Umbilical cord (tissue), 1 donor: ENCODE measurements at regions not wholly inside any gene's neighbourhood (a gene's known extent, or its start where the extent isn't known, plus 50 kb on each side); places are given as distances from the start of the nearest gene placed in this dataset.
"Not testable (repeated sequence)": the region's sequence is repeated elsewhere in the genome, so short reads cannot be mapped to it uniquely, and the experiment has no call there.

Source experiments
- DNase-seq: peaks from one replicate; pipeline ENCODE4 v3.0.0-alpha.2; 2015; ENCODE audit warnings: low spot score

DNA sequence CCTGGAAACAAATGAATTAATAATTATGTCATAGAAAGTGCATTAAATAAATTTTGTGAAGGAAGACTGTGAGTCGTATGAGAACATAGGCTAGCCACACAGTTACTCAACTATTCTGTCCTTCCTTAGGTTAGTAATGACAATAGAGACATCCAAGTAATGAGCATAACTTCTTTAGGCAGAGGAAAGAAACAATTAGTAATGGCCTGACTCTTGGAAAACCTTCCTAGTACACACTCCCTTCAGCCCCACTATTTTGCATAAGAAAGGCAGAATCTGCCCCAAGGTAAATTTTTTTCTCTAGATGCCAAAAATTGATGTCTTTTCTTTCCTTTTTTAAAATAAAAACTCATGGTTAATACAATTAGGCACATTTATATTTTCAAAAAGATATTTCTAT, 1619.0 kb upstream of the WWC1 start:
- no peak for DNase-seq

DNA sequence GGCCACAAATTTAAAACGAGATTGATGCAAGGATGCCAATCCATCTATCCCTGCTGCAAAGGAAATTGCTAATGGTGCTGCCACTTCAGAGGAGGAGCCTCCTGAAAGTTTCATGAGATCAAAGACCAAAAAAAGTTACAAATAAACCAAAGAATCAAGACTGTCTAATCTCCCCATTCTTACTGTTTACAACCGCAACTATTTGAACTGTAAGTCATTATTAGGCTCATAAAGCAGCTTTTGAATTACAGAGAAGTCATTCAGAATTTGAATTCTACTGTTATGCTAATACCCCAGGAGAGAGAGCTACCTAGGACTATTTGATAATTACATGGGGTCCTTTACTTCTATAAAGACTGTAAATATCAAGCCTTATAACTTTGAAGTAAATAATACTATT, 1613.6 kb upstream of the WWC1 start:
- DNase-seq = no peak

DNA sequence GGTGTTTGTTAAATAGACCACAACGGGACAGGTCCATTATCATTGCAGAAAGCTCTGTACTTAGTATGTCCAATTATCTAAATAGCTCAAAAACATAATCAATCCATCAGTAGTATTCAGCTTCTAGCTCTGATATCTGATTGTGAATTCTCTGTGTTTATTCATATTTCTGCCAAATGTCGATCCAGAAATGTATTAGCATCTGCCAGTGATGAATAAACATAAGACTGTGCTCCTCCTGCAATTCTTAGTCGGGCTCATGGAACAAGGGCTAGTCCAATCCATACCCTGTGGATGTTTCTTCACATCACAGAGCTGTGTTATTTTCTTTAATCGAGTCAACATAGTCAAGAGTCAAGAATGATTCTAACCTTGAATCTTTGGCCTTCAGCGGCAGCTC, 1612.1 kb upstream of the WWC1 start:
- DNase-seq = no peak

DNA sequence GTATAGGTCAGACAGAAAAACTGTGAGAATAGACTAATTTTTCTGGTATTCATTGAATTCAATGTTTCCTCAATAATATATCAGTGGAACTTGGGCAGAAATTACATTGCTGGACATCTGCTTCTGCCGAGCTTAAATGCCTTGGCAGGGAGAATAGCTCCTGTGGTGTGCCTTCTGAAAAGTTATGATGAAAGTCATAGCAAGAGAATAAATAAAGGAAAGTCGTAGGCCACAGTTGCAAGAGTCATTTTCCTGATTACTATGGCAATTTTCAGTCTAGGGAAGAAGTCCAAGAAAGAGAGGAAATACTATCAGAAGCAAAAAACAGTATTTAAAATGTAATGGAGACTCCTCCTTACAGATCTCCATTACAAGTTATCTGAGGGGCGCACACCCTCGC, 1596.1 kb upstream of the WWC1 start:
- peak; percentile 37 for DNase-seq

DNA sequence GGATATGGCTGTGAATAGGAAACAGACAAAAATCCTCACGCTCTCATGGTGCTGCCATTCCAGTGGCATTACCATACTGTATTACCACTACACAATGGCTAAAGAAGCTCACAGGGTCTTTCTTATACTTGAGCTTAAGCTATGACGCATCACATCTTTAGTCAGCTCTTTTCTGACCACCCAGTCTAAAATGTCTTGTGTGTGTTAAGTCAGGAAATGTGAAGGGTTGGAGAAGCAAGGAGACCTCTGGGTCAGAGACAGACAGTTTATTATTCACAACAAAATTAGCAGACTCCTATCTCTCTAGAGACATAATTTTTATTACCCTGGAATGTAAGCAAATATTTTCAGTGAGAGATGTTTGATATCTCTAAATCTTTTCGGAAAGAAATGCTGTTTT, 1583.2 kb upstream of the WWC1 start:
- DNase-seq = peak; percentile 58

DNA sequence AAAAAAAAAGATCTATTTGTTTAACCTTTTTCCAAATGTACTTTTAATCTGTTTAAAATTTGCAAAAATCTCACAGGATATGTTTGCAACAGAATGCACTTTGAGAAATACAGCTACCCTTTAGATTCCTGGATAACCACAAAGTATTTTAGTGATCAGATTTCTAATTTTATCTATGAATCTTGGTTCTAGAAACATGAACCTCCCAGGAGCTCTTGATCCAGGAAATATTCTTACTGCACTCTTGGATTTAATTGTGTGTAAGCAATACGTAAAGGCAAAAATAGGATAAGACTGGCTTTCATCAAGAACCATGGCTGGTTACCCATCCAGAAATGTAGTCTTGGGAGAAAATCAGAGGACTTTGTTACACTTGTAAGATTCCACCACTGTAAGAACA, 1581.8 kb upstream of the WWC1 start:
- DNase-seq = peak; percentile 78

DNA sequence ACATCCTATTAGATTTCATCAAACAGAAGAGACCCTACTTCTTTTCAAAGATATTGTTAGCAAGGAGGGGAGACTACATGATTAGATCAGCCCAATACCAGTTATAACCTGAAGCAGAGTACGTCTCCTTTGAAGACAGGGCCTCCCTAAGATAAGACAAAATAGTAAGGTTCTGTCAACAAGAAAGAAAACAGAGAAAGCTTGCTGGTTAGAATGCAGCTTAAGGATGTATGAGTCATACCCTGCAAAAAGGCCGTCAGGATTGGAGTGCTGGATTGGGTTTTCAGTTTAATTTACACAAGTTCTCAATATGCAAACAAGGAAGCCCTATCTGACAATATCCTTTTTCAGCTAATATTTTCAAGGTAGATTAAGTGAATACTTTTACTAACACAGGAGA, 1581.2 kb upstream of the WWC1 start:
- DNase-seq = peak; percentile 86

DNA sequence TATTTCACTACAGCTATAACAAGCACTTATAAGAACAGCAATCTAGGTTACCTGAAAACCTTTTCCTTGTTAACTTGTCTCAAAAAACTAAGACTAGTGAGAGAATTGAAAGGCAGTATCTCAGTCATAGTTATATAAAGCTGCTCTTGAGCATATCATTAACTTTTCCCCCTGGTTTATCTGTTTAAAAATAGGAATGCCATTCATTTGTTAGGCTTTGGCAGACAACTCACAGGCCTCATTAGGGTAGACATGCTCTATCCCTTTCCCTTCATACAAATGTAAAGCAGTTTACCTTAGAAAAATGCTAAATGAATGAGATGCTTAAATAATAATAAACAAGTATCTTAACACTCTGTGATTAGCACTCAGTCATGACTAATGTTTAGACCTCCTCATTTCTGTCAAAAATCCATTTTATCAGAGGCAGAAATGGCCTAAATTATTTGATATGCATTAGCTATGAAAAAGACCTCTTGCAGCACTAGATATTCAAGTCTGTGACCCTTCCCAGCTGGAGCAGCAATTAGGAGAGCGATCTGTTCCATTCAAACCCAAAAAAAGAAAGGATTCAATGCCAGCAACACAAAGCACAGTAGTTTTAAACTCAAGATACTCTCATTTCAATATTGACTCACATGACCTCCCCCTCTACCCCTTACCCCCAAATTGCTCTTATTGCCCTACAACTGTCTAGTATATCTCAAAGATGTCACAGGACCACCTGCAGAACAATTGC, 1578.8 kb upstream of the WWC1 start:
- DNase-seq = peak; percentile 26

DNA sequence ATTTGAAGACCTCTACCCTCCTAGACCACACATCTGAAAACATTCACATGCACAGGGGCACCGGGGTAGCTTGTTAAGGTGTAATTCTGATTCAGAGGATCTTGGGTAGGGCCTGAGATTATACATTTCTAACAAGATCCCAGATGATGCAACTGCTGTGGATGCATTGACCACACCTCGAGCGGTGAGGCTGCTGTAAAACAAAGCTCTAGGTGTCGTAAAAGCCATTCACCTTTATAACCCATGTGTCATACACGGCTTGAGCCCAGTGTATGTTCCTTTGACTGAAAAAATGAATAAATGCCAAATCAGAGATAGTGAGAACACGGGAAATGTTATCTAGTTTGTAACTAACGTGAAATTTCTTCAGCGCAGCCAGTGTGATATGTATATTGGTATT, 1578.2 kb upstream of the WWC1 start:
- DNase-seq = no peak

DNA sequence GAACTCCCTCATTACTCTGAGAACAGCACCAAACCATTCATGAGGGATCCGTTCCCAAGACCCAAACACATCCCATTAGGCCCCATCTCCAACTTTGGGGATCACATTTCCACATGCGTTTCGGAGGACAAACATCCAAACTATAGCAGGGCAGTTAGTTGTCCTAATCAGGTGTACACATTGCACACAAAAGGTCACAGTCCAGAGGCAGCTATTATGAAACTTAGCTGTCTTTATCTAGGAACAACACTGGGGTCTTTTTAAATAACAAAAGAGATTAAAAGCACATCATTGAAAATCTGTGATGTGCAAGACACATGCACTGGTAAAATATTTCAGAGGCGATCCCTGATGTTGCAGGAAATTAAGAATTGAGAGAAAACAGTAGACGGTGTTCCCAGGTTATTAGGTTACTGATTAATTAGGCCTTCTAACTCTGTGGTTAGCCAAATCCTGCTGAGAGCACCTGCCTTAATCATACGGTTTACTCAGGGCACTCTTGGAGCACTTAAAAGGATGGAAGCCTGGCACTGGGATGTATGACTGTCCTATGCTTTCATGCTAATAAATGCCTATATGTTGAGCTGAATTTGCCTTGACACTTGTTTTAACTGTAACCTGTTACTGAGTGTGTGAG, 1574.5 kb upstream of the WWC1 start:
- DNase-seq = no peak

DNA sequence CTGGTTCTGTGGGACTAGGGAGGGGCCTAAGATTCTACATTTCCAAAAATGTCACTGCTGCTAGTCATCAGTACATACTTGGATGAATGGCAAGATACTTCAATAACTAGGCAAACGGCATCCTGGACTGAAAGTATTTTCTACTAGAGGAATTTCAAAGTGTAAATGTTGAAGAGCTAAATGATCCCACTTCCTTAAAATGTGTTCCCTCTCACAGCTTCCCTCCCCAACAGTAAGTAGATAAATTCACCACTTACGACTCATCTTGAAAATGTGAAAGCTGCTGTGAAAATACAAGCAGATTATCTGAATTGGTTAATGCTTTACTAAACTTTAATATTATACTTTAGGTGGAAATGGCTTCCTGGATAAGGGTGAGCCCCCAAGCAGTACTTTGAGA, 1571.5 kb upstream of the WWC1 start:
- DNase-seq = no peak

DNA sequence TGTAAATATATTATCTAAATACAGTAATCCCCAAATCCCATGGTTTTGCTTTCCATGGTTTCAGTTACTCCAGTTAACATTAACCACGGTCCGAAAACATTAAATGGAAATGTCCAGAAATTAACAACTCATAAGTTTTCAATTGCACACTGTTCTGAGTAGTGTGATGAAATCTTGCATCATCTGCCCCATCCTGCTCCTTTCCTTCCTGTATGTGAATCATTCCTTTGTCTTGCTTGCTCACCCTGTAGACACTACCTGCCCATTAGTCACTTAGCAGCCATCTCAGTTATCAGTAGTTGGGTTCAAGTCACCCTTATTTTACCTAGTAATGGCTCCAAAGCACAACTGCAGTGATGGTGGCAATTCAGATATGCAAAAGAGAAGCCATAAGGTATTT, 1568.5 kb upstream of the WWC1 start:
- DNase-seq = no peak

DNA sequence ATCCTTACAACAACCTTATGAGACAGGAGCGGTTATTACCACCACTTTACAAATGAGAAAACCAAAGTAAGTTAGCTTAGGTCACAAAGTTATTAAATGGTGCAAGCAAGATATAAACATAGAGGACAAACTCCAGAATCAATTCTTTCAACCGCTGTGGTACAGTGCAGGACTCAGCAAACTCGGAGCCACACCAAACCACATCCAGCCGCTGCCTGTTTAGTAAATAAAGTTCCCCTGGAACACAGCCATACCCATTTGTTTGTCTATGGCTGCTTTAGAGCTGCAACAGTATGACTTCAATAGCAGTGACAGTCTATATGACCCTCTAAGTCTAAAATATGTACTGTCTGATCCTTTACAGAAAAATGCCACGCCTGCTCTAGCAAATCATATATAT, 1567.2 kb upstream of the WWC1 start:
- no peak for DNase-seq

DNA sequence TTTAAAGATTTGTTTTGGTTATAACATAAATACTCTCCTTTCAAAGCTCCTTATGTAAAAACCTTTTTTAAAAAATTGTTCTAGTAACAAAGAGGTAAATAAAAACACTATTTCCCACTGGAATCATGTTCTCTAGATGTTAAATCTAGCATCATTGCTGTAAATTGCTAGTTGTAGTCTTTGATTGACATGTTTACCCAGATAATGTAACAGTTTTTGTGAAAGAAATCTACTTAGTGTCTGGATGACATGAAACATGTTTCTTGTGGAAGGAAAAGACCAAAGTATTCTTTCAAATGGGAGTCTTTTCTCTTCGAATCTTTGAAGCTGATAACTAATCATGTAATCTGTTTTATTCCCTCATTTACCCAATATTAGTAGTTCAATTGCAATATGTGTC, 1565.9 kb upstream of the WWC1 start:
- no peak for DNase-seq

DNA sequence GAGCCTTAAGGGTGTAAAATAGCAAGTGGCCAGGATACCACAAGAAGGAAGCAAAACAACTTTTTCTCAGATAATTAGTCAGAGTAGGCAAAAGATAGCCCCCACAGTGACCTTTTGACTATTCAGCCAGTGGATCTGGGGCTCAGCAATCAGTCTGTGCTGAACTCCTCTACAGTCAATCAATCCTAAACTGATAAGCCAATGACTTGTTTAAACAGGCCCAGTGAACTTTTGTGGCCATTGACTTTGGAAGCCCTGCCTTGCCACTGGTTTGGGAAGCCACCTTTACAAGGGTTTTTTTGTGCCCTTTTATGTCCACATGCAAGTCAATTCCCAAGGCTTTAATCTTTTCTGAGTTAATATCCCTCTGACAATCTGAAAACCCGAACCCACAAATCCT, 1565.0 kb upstream of the WWC1 start:
- DNase-seq = no peak

DNA sequence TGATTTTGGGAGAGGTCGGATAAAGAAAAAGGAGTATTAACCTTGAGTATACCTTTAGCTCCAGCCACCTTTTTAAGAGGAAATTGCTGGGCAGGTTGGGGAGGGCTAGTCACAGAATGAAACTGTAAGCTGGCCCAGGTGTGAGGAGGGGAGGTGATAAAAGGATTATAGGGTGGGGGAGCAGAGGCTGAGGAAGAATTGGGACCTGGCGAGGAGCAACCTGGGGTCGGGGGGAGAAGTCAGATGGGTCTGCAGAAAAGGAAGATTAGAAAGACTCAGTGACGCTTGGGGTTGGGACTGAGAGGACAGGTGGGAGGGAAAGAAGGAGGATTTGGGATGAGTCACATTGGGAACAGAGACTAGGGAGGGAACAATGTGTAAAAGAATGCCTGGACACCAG, 1548.5 kb upstream of the WWC1 start:
- not testable (repeated sequence) for DNase-seq

DNA sequence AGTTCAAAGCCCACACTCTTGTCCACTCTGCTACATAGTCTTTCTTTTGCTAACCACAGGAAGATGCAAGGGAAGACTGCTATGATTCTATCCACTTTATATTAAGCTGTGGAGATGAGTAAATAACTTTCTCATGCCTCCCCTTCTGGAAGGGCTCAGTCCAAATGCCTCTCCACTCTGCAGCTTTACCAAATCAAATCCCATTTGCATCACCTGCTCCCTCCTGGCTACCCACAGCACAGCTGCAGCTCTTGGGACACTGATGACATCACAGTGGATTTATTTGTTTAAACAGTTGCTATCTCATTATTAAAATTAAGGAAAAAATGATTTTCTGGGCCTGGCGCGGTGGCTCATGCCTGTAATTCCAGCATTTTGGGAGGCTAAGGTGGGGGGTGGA, 1544.9 kb upstream of the WWC1 start:
- DNase-seq = no peak

DNA sequence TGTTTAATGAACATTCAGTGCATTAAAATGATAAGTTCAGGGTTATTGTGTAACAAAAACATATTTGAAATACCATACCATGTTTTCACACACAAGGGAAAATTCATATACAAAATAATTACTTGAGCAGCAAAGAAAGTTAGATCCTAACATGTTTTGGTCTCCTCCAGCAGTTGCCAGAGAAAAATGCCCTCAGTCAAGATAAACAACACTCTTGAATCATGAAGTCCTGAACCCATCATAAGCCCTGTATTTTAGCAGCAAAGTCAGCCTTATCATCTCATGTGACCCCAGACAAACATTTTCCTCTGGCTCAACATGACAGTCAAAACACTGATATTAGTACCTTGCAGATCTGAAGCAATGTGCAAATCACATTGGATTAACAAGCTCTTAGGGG, 1541.1 kb upstream of the WWC1 start:
- DNase-seq = peak; percentile 42

DNA sequence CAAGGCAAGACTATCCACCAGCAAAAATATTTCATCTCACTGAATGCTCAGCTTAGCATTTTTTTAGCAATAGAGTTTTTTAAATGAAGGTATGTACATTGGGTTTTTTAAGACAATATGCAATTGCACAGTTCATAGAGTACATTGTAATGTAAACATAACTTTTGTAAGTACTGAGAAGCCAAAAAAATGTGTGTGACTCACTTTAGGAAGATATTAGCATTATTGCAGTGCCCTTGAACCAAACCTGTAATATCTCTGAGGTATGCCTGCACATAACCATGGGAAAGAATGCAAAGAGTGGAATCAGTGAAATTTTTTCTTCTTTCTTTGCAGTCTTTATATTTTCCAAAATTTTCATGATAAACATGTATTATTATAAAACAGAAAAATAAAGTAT, 1533.3 kb upstream of the WWC1 start:
- no peak for DNase-seq

DNA sequence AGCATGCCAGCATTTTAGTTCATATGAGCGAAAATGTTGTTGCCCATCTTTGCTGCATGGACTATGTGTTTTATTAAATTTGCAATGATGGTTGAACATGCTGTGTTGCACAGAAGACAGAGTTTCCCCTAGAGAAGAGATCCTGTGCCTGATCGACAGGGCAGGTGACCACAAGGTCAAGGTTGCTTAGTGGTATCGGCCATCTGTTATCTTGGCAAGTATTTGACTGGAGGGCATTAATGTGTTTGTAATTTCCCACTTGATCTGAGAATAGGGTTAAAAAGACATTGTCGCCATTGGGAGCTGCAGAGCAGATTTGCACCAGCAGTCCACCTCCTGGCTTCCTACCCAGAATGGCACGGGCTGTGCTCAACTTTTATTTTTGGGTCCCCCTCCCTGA, 1523.6 kb upstream of the WWC1 start:
- DNase-seq = no peak

DNA sequence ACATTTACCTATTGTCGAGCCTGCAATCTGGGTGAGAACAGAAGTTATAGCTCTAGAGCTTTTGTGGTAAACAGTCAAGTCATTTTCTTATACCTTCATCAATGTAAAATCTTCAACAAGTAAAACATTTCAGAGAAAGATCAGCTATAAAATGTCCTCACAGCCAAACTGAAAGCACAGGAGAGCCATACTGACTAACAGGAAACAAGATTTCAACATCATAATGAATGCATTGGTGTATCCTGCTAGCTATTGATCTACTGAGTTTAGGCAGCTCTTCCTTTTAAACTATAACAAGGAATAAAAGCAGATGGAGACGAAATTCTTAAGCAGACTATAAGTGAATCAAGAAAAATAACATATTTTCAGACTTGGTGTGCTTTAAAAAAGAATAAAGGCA, 1522.9 kb upstream of the WWC1 start:
- DNase-seq = no peak

DNA sequence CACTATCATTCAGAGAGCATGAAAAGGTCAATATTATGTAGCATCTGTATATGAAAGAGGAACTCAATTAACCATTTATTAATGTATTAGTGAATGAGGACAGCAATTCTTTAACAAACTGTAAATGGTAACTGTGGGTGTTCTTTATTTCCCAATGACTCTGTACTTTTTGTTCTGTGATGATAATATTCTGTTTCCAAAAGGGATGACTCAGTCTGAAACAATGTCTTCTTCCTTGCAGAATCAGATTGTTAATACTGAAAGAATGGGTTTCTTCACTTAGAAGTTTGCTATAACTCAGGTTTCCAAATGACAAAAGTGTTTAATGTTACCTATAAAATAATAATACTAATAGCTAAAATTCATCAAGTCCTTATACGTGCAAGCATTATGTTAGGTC, 1518.7 kb upstream of the WWC1 start:
- DNase-seq = peak; percentile 59

DNA sequence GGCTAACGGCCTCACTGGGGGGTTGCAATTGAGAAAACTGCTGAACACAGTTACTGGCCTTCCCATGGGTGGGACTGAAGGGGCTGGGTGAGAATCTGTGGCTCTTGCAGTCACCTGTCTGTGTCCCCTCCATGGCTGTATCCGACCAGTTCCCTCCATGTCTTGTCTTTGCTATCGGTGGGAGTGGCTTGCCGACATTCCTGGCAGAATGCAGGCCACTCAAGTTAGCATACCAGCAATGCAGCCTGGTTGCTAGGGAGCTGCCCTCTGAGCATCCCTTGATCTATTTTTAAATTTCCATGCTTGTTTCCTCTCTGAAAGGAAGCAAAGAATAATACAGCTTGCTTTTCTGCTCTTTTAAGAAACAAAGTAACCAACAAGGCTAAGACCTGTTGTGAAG, 1509.7 kb upstream of the WWC1 start:
- peak; percentile 71 for DNase-seq

DNA sequence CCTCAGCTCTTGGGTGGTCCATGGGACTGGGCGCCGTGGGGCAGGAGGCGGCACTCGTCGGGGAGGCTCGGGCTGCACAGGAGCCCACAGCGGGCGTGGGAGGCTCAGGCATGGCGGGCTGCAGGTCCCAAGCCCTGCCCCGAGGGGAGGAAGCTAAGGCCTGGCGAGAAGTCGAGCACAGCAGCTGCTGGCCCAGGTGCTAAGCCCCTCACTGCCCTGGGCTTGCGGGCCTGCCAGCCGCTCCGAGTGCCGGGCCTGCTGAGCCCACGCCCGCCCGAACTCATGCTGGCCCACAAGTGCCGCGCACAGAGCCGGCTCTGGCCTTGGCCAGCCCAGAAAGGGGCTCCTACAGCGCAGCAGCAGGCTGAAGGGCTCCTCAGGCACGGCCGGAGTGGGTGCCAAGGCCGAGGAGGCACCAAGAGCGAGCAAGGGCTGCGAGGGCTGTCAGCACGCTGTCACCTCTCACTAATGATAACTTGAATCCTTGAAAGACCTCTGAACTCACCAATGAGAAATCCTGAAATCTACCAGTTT, 1506.8 kb upstream of the WWC1 start:
- DNase-seq = no peak
